Transverse colon (tissue), 4 donors: ENCODE measurements at regions not wholly inside any gene's neighbourhood (a gene's known extent, or its start where the extent isn't known, plus 50 kb on each side); places are given as distances from the start of the nearest gene placed in this dataset.

ENCODE experiments used
- DNase-seq: peaks from one replicate; pipeline ENCODE4 v3.0.0-alpha.2; 2019
- H3K27ac ChIP-seq, 4 donors: fragments of 200-600 bp; sonication (generic); 2 replicates each; pipeline ENCODE4 v1.5.1; 2016 to 2018; ENCODE audit warnings: inconsistent platforms in 4 of 4
- H3K27me3 ChIP-seq: fragments of 200-600 bp; sonication (generic); 2 replicates; pipeline ENCODE4 v1.5.1; 2017; ENCODE audit warnings: inconsistent platforms
- H3K36me3 ChIP-seq, 4 donors: fragments of 200-600 bp; sonication (generic); 2 replicates each; pipeline ENCODE4 v1.5.1; 2017 to 2019; ENCODE audit warnings: inconsistent platforms in 4 of 4
- H3K4me1 ChIP-seq, 4 donors: fragments of 200-600 bp; sonication (generic); 2 replicates each; pipeline ENCODE4 v1.5.1; 2017 to 2020; ENCODE audit warnings: inconsistent platforms in 4 of 4
- H3K4me3 ChIP-seq, 4 donors: fragments of 200-600 bp; sonication (generic); 1 replicate in 1 of 4; 2 replicates in 3 of 4; pipeline versions ENCODE4 v1.5.1 to v1.6.1; 2017 to 2019; ENCODE audit warnings: inconsistent platforms in 4 of 4
- H3K9me3 ChIP-seq, 2 donors: fragments of 200-600 bp; sonication (generic); 2 replicates each; pipeline ENCODE4 v1.5.1; 2017 to 2019; ENCODE audit warnings: inconsistent platforms in 2 of 2
- EP300 ChIP-seq: sonication (generic); formaldehyde crosslinking; IDR thresholded peaks from one replicate; pipeline ENCODE4 v1.6.1; 2017; ENCODE audit warnings: antibody characterized with exemption, low read depth
- POLR2A ChIP-seq: fragments of 450-650 bp; IDR thresholded peaks from one replicate; pipeline ENCODE4 v1.6.1; 2016; ENCODE audit warnings: antibody characterized with exemption, mild to moderate bottlenecking, moderate library complexity
- POLR2AphosphoS5 ChIP-seq, 3 donors: sonication (generic); formaldehyde crosslinking; IDR thresholded peaks; one replicate each; pipeline ENCODE4 v1.6.1; 2016; ENCODE audit warnings: antibody characterized with exemption in 3 of 3
- WGBS, 2 donors: methylation state at CpG; one replicate each; pipeline ENCODE4 v1.1.5; 2018; ENCODE audit warnings: low coverage in 1 of 2; 5-methylcytosine and 5-hydroxymethylcytosine counted together
- in situ Hi-C, 4 donors: fragments of 200-750 bp; cut with MboI; loops; one replicate each; pipeline versions ENCODE4 v1.15.0 to v1.15.1; 2017; ENCODE audit warnings: low sequenced_read_pairs in 3 of 4, low pct_ligation_motif_present in 1 of 4, low pct_unique_long_range_greater_than_20kb in 1 of 4
- intact Hi-C: fragments of 100-400 bp; cut with DNase I; formaldehyde crosslinking; loops from one replicate; pipeline ENCODE4 v1.15.1; 2023; ENCODE audit warnings: low total_unique reads
- TF ChIP-seq, protein P1 (sequence below), 5 experiments: fragments of 200-600 bp in 3 of 5; fragments of 450-650 bp in 2 of 5; sonication (generic) in 3 of 5; IDR thresholded peaks; 1 replicate in 2 of 5; 2 replicates in 3 of 5; pipeline ENCODE4 v1.5.1; 2016 to 2017; ENCODE audit warnings: antibody characterized with exemption in 5 of 5, inconsistent platforms in 3 of 5, mild to moderate bottlenecking in 2 of 5, moderate library complexity in 1 of 5

DNA sequence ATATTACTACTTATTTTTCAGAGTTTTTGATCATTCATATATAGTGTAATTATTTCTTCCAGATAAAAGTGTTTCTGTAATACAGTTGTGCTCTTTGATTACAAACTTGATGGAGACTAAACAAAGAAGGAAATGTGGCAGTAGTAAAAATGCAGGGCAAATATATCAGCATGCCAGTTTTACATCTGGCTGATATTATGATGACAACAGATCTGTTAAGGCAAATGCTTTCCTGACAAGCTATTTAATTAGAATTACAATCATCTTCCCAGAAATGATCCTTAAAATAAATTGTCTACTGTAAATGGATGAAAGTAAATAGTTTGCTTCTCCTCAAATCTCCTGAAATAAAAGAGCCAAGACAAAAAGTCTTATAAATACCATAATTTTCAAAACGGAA is 1659.8 kb downstream of the BRINP3 start:
- Histone ChIP-seq H3K36me3 (no peaks in the 10 kb centered on the region), H3K9me3 (no peaks in the 10 kb centered on the region), H3K4me1 (no peaks in the 10 kb centered on the region), H3K27me3 (no peaks in the 10 kb centered on the region), H3K4me3 (no peak overlapping the region), H3K27ac (no peak overlapping the region)
- WGBS, 2 donors: 50 to 60% methylated on average over 1 of the region's 1 CpG
- TF ChIP-seq EP300 (no peak), POLR2A (no peak)
- TF ChIP-seq, protein P1, sequence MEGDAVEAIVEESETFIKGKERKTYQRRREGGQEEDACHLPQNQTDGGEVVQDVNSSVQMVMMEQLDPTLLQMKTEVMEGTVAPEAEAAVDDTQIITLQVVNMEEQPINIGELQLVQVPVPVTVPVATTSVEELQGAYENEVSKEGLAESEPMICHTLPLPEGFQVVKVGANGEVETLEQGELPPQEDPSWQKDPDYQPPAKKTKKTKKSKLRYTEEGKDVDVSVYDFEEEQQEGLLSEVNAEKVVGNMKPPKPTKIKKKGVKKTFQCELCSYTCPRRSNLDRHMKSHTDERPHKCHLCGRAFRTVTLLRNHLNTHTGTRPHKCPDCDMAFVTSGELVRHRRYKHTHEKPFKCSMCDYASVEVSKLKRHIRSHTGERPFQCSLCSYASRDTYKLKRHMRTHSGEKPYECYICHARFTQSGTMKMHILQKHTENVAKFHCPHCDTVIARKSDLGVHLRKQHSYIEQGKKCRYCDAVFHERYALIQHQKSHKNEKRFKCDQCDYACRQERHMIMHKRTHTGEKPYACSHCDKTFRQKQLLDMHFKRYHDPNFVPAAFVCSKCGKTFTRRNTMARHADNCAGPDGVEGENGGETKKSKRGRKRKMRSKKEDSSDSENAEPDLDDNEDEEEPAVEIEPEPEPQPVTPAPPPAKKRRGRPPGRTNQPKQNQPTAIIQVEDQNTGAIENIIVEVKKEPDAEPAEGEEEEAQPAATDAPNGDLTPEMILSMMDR (IDR thresholded peaks at IDR 0.05): no peak
- DNase-seq: no peak
- in situ Hi-C loops: no loop called here
- intact Hi-C loops: no loop called here

DNA sequence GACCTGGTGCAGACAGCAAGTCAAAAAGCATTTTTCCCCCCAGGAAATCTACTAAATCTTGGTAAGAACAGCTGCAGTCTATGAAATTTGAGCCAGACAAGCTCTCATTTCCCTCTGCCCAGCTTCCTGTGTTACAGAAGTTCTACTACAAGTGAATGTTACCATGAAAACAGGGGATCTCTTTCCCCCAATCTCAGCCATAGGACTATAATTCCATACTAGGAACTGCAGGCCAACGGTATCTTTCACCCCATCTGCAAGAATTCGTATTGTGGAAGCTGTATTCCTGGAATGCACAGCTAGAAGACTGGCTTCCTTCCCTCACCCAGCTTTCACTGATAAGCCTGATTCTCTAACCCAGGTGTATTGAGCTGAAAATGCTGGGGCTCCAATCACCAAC is 1655.4 kb downstream of the BRINP3 start:
- Histone ChIP-seq H3K36me3 (no peaks in the 10 kb centered on the region), H3K9me3 (no peaks in the 10 kb centered on the region), H3K27me3 (no peaks in the 10 kb centered on the region), H3K4me3 (no peak overlapping the region), H3K4me1 (no peaks in the 10 kb centered on the region), H3K27ac (no peak overlapping the region)
- 27 to 42% methylated on average over 2 of the region's 2 CpGs for WGBS, 2 donors
- in situ Hi-C loops (no loop called here), intact Hi-C loops (no loop called here)
- no peak for DNase-seq
- no peak for TF ChIP-seq EP300
- TF ChIP-seq POLR2AphosphoS5 (IDR thresholded peaks at IDR 0.05): no peak
- TF ChIP-seq POLR2A: no peak
- TF ChIP-seq, protein P1 (IDR thresholded peaks at IDR 0.05): no peak

DNA sequence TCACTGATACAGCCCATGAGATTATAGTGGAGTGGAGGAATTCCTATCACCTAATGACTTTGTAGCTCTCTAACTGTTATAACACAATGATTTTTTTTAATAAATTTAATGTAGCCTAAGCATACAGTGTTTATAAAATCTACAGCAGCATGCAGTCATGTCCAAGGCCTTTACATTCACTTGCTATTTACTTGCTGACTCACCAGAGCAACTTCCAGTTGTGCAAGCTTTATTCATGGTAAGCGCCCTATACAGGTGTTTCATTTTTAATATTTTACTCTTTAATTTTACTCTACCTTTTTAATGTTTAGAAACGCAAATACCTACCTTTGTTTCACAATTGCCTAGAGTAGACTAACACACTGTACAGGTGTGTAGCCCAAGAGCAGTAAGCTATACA is 1652.2 kb downstream of the BRINP3 start:
- no peak for DNase-seq
- WGBS, 2 donors: 71 to 76% methylated on average over 2 of the region's 2 CpGs
- Histone ChIP-seq H3K36me3 (no peaks in the 10 kb centered on the region), H3K9me3 (no peaks in the 10 kb centered on the region), H3K27me3 (no peaks in the 10 kb centered on the region), H3K27ac (no peak overlapping the region), H3K4me1 (no peaks in the 10 kb centered on the region), H3K4me3 (no peak overlapping the region)
- intact Hi-C loops: loop anchor here (5.0 kb wide), 1 partner anchor 1128 kb away; no protein-coding TSS in a partner anchor
- no peak for TF ChIP-seq POLR2AphosphoS5 (IDR thresholded peaks at IDR 0.05)
- TF ChIP-seq EP300: no peak
- TF ChIP-seq POLR2A: no peak
- TF ChIP-seq, protein P1 (IDR thresholded peaks at IDR 0.05): no peak
- in situ Hi-C loops: no loop called here

DNA sequence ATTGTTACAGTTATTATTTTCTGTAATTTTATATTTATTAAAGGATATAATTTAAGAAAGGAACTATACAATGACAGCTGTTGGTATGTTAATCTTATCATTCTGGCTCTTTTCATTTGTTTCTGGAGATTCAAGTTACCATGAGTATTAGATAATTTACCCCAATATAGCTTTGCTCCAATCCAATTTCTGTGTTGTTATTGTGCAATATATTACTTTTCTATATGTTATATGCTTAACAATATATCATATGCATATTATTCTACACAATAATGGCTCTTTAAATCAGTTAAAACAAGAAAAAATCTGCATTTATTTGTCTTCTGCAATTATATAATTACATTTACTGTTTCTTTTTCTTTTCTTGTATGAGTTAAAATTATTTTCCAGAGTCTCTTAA is 1650.9 kb downstream of the BRINP3 start:
- H3K27ac ChIP-seq: no peak overlapping the region
- in situ Hi-C loops (no loop called here), intact Hi-C loops (loop anchor here (5.0 kb wide), 1 partner anchor 1129 kb away; no protein-coding TSS in a partner anchor)
- no peaks in the 10 kb centered on the region for H3K9me3 ChIP-seq
- H3K27me3 ChIP-seq: no peaks in the 10 kb centered on the region
- TF ChIP-seq EP300 (no peak), POLR2AphosphoS5 (IDR thresholded peaks at IDR 0.05) (no peak), POLR2A (no peak)
- TF ChIP-seq, protein P1 (IDR thresholded peaks at IDR 0.05): no peak
- no peaks in the 10 kb centered on the region for H3K4me1 ChIP-seq
- DNase-seq: no peak
- no peak overlapping the region for H3K4me3 ChIP-seq
- no peaks in the 10 kb centered on the region for H3K36me3 ChIP-seq
